ENCODE measurements at regions not wholly inside any gene's neighbourhood (a gene's known extent, or its start where the extent isn't known, plus 50 kb on each side); places are given as distances from the start of the nearest gene placed in this dataset.
A peak's percentile ranks its signal among the peaks of the same experiment; 100 is the strongest.

GRCh38 chr6:85385636-85386315, 64.1 kb upstream of the NT5E start (continued):
- no peak for TF ChIP-seq HNF4G (IDR thresholded peaks at IDR 0.05)
- no peak for TF ChIP-seq FOXA1 (IDR thresholded peaks at IDR 0.05)
- no peak for TF ChIP-seq TAF1 (conservative IDR thresholded peaks at IDR 0.05)
- no peak for TF ChIP-seq SP1 (IDR thresholded peaks at IDR 0.05)
- TF ChIP-seq REST (IDR thresholded peaks at IDR 0.05): no peak
- no peak for TF ChIP-seq GABPA (IDR thresholded peaks at IDR 0.05 in 1 of 2, conservative IDR thresholded peaks at IDR 0.05 in 1 of 2)

GRCh38 chr6:85383042-85383441, 66.8 kb upstream of the NT5E start:
- H3K27me3 ChIP-seq (ENCODE audit: control insufficient read depth in 4 of 4, insufficient read depth in 4 of 4, low read length in 3 of 4): no peaks in the 10 kb centered on the region
- H3K9ac ChIP-seq (ENCODE audit: low read depth in 1 of 2, low read length in 2 of 2): no peak overlapping the region
- 33% methylated on average over 6 of the region's 6 CpGs for WGBS
- peaks cover 0 to 28% (median 3%) of the 10 kb centered on the region in 4 donors for H3K4me1 ChIP-seq (ENCODE audit: control insufficient read depth in 4 of 4, insufficient read depth in 4 of 4, low read length in 3 of 4)
- no peaks in the 10 kb centered on the region for H3K9me3 ChIP-seq (ENCODE audit: control insufficient read depth in 4 of 4, low read length in 3 of 4)
- H3K27ac ChIP-seq (ENCODE audit: low read depth in 1 of 2, low read length in 2 of 2): peak overlapping the region in 1 of 2 donors; percentile 20
- H3K36me3 ChIP-seq (ENCODE audit: control insufficient read depth in 4 of 4, insufficient read depth in 3 of 4, low read depth in 1 of 4, low read length in 3 of 4): peaks cover 0 to 2% (median 0%) of the 10 kb centered on the region in 4 donors
- peak in 1 of 2 donors; percentile 14 for TF ChIP-seq RAD21 (IDR thresholded peaks at IDR 0.05)
- no peak for TF ChIP-seq HNF4A (conservative IDR thresholded peaks at IDR 0.05)
- no peak for TF ChIP-seq ZBTB33 (IDR thresholded peaks at IDR 0.05)
- no peak overlapping the region for H3K4me3 ChIP-seq (ENCODE audit: low read depth in 1 of 3, low read length in 3 of 3)
- no peak for DNase-seq (ENCODE audit: low spot score)

GRCh38 chr6:85382541-85382940, 67.3 kb upstream of the NT5E start:
- no peak overlapping the region for H3K9ac ChIP-seq (ENCODE audit: low read depth in 1 of 2, low read length in 2 of 2)
- H3K36me3 ChIP-seq (ENCODE audit: control insufficient read depth in 4 of 4, insufficient read depth in 3 of 4, low read depth in 1 of 4, low read length in 3 of 4): peaks cover 0 to 2% (median 0%) of the 10 kb centered on the region in 4 donors
- H3K27me3 ChIP-seq (ENCODE audit: control insufficient read depth in 4 of 4, insufficient read depth in 4 of 4, low read length in 3 of 4): no peaks in the 10 kb centered on the region
- H3K27ac ChIP-seq (ENCODE audit: low read depth in 1 of 2, low read length in 2 of 2): no peak overlapping the region
- peaks cover 0 to 23% (median 3%) of the 10 kb centered on the region in 4 donors for H3K4me1 ChIP-seq (ENCODE audit: control insufficient read depth in 4 of 4, insufficient read depth in 4 of 4, low read length in 3 of 4)
- no peak for DNase-seq (ENCODE audit: low spot score)
- no peak overlapping the region for H3K4me3 ChIP-seq (ENCODE audit: low read depth in 1 of 3, low read length in 3 of 3)
- H3K9me3 ChIP-seq (ENCODE audit: control insufficient read depth in 4 of 4, low read length in 3 of 4): no peaks in the 10 kb centered on the region
- TF ChIP-seq TAF1 (conservative IDR thresholded peaks at IDR 0.05): no peak
- TF ChIP-seq RXRA (IDR thresholded peaks at IDR 0.05): no peak
- TF ChIP-seq HNF4G (IDR thresholded peaks at IDR 0.05): no peak
- no peak for TF ChIP-seq RAD21 (IDR thresholded peaks at IDR 0.05)
- TF ChIP-seq YY1 (IDR thresholded peaks at IDR 0.05): no peak
- no peak for TF ChIP-seq NR2F2 (IDR thresholded peaks at IDR 0.05)
- no peak for TF ChIP-seq SP1 (IDR thresholded peaks at IDR 0.05)
- TF ChIP-seq ZBTB33 (IDR thresholded peaks at IDR 0.05): no peak
- no peak for TF ChIP-seq GABPA (IDR thresholded peaks at IDR 0.05 in 1 of 2, conservative IDR thresholded peaks at IDR 0.05 in 1 of 2)
- TF ChIP-seq FOXA2 (IDR thresholded peaks at IDR 0.05): no peak
- 85% methylated on average over 5 of the region's 5 CpGs for WGBS
